Keratinocyte (primary cell): ENCODE measurements at regions not wholly inside any gene's neighbourhood (a gene's known extent, or its start where the extent isn't known, plus 50 kb on each side); places are given as distances from the start of the nearest gene placed in this dataset.

Source experiments
- DNase-seq: peaks from one replicate; pipeline ENCODE4 v3.0.0-alpha.2; 2011; ENCODE audit warnings: low read depth, missing footprints, low spot score
- FAIRE-seq: peaks from 2 replicates; lab custom pipeline; 2011; peaks lifted over from hg19 to GRCh38; lab: Jason Lieb, UNC
- H2AFZ ChIP-seq: 2 replicates; pipeline ENCODE4 v1.6.0; 2012; ENCODE audit warnings: low read length, control low read depth, inconsistent platforms; ENCODE audit not compliant: control insufficient read depth
- H3K27ac ChIP-seq: 2 replicates; pipeline ENCODE4 v1.5.1; 2011; ENCODE audit warnings: low read length; ENCODE audit not compliant: control insufficient read depth, insufficient read depth
- H3K27me3 ChIP-seq: 3 replicates; pipeline ENCODE4 v1.6.0; 2011; ENCODE audit warnings: low read length; ENCODE audit not compliant: control insufficient read depth, insufficient read depth; ENCODE audit errors: extremely low read depth
- H3K36me3 ChIP-seq, 2 experiments: 2 replicates in 1 of 2; 3 replicates in 1 of 2; pipeline ENCODE4 v1.5.1; 2011; ENCODE audit warnings: low read length in 2 of 2, mild to moderate bottlenecking in 1 of 2; ENCODE audit not compliant: control insufficient read depth in 2 of 2, insufficient read depth in 2 of 2; ENCODE audit errors: extremely low read depth in 1 of 2
- H3K4me1 ChIP-seq: 3 replicates; pipeline ENCODE4 v1.5.1; 2011; ENCODE audit warnings: low read length; ENCODE audit not compliant: control insufficient read depth, insufficient read depth; ENCODE audit errors: extremely low read depth
- H3K4me2 ChIP-seq: 3 replicates; pipeline ENCODE4 v1.6.0; 2011; ENCODE audit warnings: low read depth, low read length; ENCODE audit not compliant: control insufficient read depth, insufficient read depth; ENCODE audit errors: extremely low read depth
- H3K4me3 ChIP-seq, 3 experiments: fragments of 200-600 bp in 1 of 3; sonication (generic) in 1 of 3; 2 replicates in 2 of 3; 3 replicates in 1 of 3; pipeline ENCODE4 v1.5.1; 2011 to 2016; ENCODE audit warnings: low read length in 3 of 3, mild to moderate bottlenecking in 3 of 3, control low read depth in 2 of 3, inconsistent platforms in 1 of 3, low read depth in 1 of 3, mixed read lengths in 1 of 3, mixed run types in 1 of 3, moderate library complexity in 1 of 3; ENCODE audit not compliant: control insufficient read depth in 2 of 3, insufficient read depth in 2 of 3; ENCODE audit errors: extremely low read depth in 1 of 3
- H3K79me2 ChIP-seq: 2 replicates; pipeline ENCODE4 v1.6.0; 2012; ENCODE audit warnings: low read length; ENCODE audit not compliant: control insufficient read depth, insufficient read depth
- H3K9ac ChIP-seq: 3 replicates; pipeline ENCODE4 v1.6.0; 2011; ENCODE audit warnings: low read length; ENCODE audit not compliant: control insufficient read depth, insufficient read depth; ENCODE audit errors: extremely low read depth
- H3K9me1 ChIP-seq: 3 replicates; pipeline ENCODE4 v1.6.0; 2011; ENCODE audit warnings: low read length; ENCODE audit not compliant: control insufficient read depth, insufficient read depth; ENCODE audit errors: extremely low read depth
- H3K9me3 ChIP-seq: 2 replicates; pipeline ENCODE4 v1.5.1; 2012; ENCODE audit warnings: low read depth, low read length; ENCODE audit not compliant: control insufficient read depth
- H4K20me1 ChIP-seq: 3 replicates; pipeline ENCODE4 v1.6.0; 2011; ENCODE audit warnings: low read length; ENCODE audit not compliant: control insufficient read depth, insufficient read depth; ENCODE audit errors: extremely low read depth
- EZH2 ChIP-seq: IDR thresholded peaks from one replicate; pipeline ENCODE4 v1.6.1; 2012; ENCODE audit warnings: inconsistent platforms, mild to moderate bottlenecking, low read length, moderate library complexity
- dilution Hi-C: fragments of 300-500 bp; cut with MboI; formaldehyde crosslinking; loops from one replicate; pipeline ENCODE4 v1.7.0; 2020; ENCODE audit warnings: low sequenced_read_pairs; ENCODE audit not compliant: extremely low pct_ligation_motif_present
- TF ChIP-seq, protein P1 (sequence below), 3 experiments: IDR thresholded peaks in 1 of 3; conservative IDR thresholded peaks in 1 of 3; optimal IDR thresholded peaks in 1 of 3; 2 replicates in 2 of 3; 3 replicates in 1 of 3; pipeline versions ENCODE3 to v1.5.1; 2011; ENCODE audit warnings: low read length in 3 of 3, mild to moderate bottlenecking in 3 of 3, moderate library complexity in 2 of 3, control low read depth in 1 of 3, inconsistent platforms in 1 of 3; ENCODE audit not compliant: insufficient read depth in 2 of 3; ENCODE audit errors: extremely low read depth in 1 of 3

- Histone ChIP-seq H3K9me3 (no peaks in the 10 kb centered on the region), H2AFZ (no peak overlapping the region), H4K20me1 (peaks cover 21% of the 10 kb centered on the region), H3K4me2 (no peak overlapping the region), H3K27me3 (no peaks in the 10 kb centered on the region), H3K4me3 (no peak overlapping the region), H3K36me3 (peaks cover 28 to 41% of the 10 kb centered on the region in 2 experiments), H3K4me1 (peaks cover under 1% of the 10 kb centered on the region), H3K9me1 (no peaks in the 10 kb centered on the region), H3K79me2 (peaks cover 67% of the 10 kb centered on the region), H3K9ac (no peak overlapping the region), H3K27ac (no peak overlapping the region)
- dilution Hi-C loops: no loop called here
- FAIRE-seq (no peak), DNase-seq (no peak)
- no peak for TF ChIP-seq EZH2
- TF ChIP-seq, protein P1, sequence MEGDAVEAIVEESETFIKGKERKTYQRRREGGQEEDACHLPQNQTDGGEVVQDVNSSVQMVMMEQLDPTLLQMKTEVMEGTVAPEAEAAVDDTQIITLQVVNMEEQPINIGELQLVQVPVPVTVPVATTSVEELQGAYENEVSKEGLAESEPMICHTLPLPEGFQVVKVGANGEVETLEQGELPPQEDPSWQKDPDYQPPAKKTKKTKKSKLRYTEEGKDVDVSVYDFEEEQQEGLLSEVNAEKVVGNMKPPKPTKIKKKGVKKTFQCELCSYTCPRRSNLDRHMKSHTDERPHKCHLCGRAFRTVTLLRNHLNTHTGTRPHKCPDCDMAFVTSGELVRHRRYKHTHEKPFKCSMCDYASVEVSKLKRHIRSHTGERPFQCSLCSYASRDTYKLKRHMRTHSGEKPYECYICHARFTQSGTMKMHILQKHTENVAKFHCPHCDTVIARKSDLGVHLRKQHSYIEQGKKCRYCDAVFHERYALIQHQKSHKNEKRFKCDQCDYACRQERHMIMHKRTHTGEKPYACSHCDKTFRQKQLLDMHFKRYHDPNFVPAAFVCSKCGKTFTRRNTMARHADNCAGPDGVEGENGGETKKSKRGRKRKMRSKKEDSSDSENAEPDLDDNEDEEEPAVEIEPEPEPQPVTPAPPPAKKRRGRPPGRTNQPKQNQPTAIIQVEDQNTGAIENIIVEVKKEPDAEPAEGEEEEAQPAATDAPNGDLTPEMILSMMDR (optimal IDR thresholded peaks at IDR 0.05 in 1 of 3, IDR thresholded peaks at IDR 0.05 in 1 of 3, conservative IDR thresholded peaks at IDR 0.05 in 1 of 3; ENCODE audit: extremely low read depth in 1 of 3, insufficient read depth in 2 of 3, low read length in 3 of 3): no peak
Observed at GRCh38 chr17:77484111-77484510, 343.3 kb downstream of the SEC14L1 start.

DNA sequence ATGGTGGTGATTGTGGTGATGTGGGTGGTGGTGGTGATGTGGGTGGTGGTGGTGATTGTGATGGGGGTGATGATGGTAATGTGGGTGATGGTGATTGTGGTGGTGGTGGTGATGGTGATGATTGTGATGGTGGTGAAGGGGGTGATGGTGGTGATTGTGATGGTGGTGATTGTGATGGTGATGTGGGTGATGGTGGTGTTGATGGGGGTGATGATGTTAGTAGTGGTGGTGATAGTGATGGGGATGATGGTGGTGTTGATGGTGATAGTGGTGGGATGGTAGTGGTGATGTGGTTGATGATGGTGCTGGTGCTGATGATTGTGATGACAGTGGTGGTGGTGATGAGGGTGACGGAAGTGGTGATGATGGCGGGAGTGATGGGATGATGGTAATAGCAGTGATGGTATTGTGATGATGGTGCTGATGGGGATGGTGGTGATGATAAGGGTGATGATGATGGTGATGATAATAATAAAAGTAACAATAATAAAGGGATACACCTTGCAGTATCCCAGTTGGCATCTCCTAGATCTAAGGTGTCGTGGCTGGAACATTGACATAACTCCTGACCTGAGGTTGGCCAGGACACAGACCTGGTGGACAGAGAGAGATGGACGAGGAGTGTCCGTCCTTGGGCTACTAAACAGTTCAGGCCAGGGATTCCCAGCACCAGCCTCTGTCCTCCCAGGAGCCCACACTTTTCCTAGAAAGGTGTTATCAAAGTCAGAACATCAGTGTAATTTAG, 344.5 kb downstream of the SEC14L1 start:
- TF ChIP-seq, protein P1 (optimal IDR thresholded peaks at IDR 0.05 in 1 of 3, IDR thresholded peaks at IDR 0.05 in 1 of 3, conservative IDR thresholded peaks at IDR 0.05 in 1 of 3; ENCODE audit: extremely low read depth in 1 of 3, insufficient read depth in 2 of 3, low read length in 3 of 3): no peak
- TF ChIP-seq EZH2: no peak
- peaks cover 31 to 50% of the 10 kb centered on the region in 2 experiments for H3K36me3 ChIP-seq
- H3K27me3 ChIP-seq: no peaks in the 10 kb centered on the region
- peaks cover 56% of the 10 kb centered on the region for H3K79me2 ChIP-seq
- no peak overlapping the region for H3K4me3 ChIP-seq
- FAIRE-seq: no peak
- H3K9me1 ChIP-seq: no peaks in the 10 kb centered on the region
- peaks cover 21% of the 10 kb centered on the region for H4K20me1 ChIP-seq
- no peaks in the 10 kb centered on the region for H3K9me3 ChIP-seq
- H3K9ac ChIP-seq: no peak overlapping the region
- H3K4me1 ChIP-seq: no peaks in the 10 kb centered on the region
- H3K4me2 ChIP-seq: no peak overlapping the region
- DNase-seq: no peak
- H3K27ac ChIP-seq: no peak overlapping the region
- dilution Hi-C loops: no loop called here
- no peak overlapping the region for H2AFZ ChIP-seq
